CD14-positive monocyte (primary cell): ENCODE measurements at regions not wholly inside any gene's neighbourhood (a gene's known extent, or its start where the extent isn't known, plus 50 kb on each side); places are given as distances from the start of the nearest gene placed in this dataset.

ENCODE experiments used
- DNase-seq, 3 donors: peaks; one replicate each; pipeline ENCODE4 v3.0.0-alpha.2; 2011 to 2022
- H2AFZ ChIP-seq: 2 replicates; pipeline ENCODE4 v1.6.0; 2012; ENCODE audit warnings: mild to moderate bottlenecking, low read depth, low read length, inconsistent platforms; ENCODE audit not compliant: insufficient read depth, poor library complexity, severe bottlenecking
- H3K27ac ChIP-seq, 2 donors: 1 replicate in 1 of 2; 2 replicates in 1 of 2; pipeline ENCODE4 v1.5.1; 2012 to 2013; ENCODE audit warnings: low read length in 2 of 2, control low read depth in 1 of 2, inconsistent platforms in 1 of 2, low read depth in 1 of 2, mild to moderate bottlenecking in 1 of 2
- H3K27me3 ChIP-seq, 2 donors: one replicate each; pipeline versions ENCODE4 v1.6.0 to v1.6.1; 2011 to 2013; ENCODE audit warnings: low read length in 2 of 2; ENCODE audit not compliant: control insufficient read depth in 2 of 2, insufficient read depth in 2 of 2
- H3K36me3 ChIP-seq, 2 donors: replicated peaks in 1 of 2; 1 replicate in 1 of 2; 2 replicates in 1 of 2; pipeline versions ENCODE4 v1.5.1 to v1.6.1; 2012 to 2013; ENCODE audit warnings: low read length in 2 of 2, control low read depth in 1 of 2, inconsistent platforms in 1 of 2, mild to moderate bottlenecking in 1 of 2; ENCODE audit not compliant: insufficient read depth in 2 of 2, control insufficient read depth in 1 of 2
- H3K4me1 ChIP-seq, 2 donors: 1 replicate in 1 of 2; 2 replicates in 1 of 2; pipeline versions ENCODE4 v1.5.1 to v1.6.1; 2012 to 2013; ENCODE audit warnings: low read length in 2 of 2, control low read depth in 1 of 2, inconsistent platforms in 1 of 2, mild to moderate bottlenecking in 1 of 2, moderate library complexity in 1 of 2; ENCODE audit not compliant: insufficient read depth in 2 of 2, control insufficient read depth in 1 of 2
- H3K4me2 ChIP-seq: replicated peaks from 2 replicates; pipeline ENCODE3; 2012; ENCODE audit warnings: low read length, moderate library complexity, mild to moderate bottlenecking; ENCODE audit not compliant: poor library complexity, severe bottlenecking; ENCODE audit errors: extremely low read depth
- H3K4me3 ChIP-seq, 3 experiments: fragments of 200-600 bp in 1 of 3; sonication (generic) in 1 of 3; replicated peaks in 1 of 3; 1 replicate in 2 of 3; 2 replicates in 1 of 3; pipeline ENCODE4 v1.5.1; 2011 to 2013; ENCODE audit warnings: low read length in 3 of 3, mild to moderate bottlenecking in 3 of 3, control low read depth in 2 of 3, low read depth in 2 of 3, inconsistent platforms in 1 of 3, moderate library complexity in 1 of 3
- H3K79me2 ChIP-seq: 2 replicates; pipeline ENCODE4 v1.6.0; 2012; ENCODE audit warnings: mild to moderate bottlenecking, control low read depth, inconsistent platforms, low read length, moderate library complexity; ENCODE audit not compliant: insufficient read depth
- H3K9ac ChIP-seq: 2 replicates; pipeline ENCODE4 v1.6.0; 2017; ENCODE audit warnings: low read length, mild to moderate bottlenecking; ENCODE audit not compliant: insufficient read depth, poor library complexity, severe bottlenecking
- H3K9me3 ChIP-seq, 2 donors: replicated peaks in 1 of 2; 1 replicate in 1 of 2; 2 replicates in 1 of 2; pipeline versions ENCODE4 v1.5.1 to v1.6.1; 2012 to 2013; ENCODE audit warnings: low read length in 2 of 2, control low read depth in 1 of 2; ENCODE audit not compliant: control insufficient read depth in 1 of 2, insufficient read depth in 1 of 2
- H4K20me1 ChIP-seq: 2 replicates; pipeline ENCODE4 v1.6.0; 2012; ENCODE audit warnings: mild to moderate bottlenecking, low read length, control low read depth, moderate library complexity; ENCODE audit not compliant: insufficient read depth
- H3K27ac Mint-ChIP-seq, 7 donors: one replicate each; pipeline ENCODE4 v1.8.0; 2020; ENCODE audit warnings: mild to moderate bottlenecking in 7 of 7, mixed read lengths in 7 of 7, moderate library complexity in 6 of 7, inconsistent platforms in 2 of 7
- H3K27me3 Mint-ChIP-seq, 3 donors: one replicate each; pipeline ENCODE4 v1.8.0; 2021 to 2022; ENCODE audit warnings: low read depth in 3 of 3, mild to moderate bottlenecking in 3 of 3, mixed read lengths in 3 of 3, moderate library complexity in 3 of 3, inconsistent platforms in 1 of 3
- H3K36me3 Mint-ChIP-seq, 2 donors: one replicate each; pipeline ENCODE4 v1.8.0; 2020; ENCODE audit warnings: mixed read lengths in 2 of 2, inconsistent platforms in 1 of 2, mild to moderate bottlenecking in 1 of 2
- H3K4me1 Mint-ChIP-seq: one replicate; pipeline ENCODE4 v1.8.0; 2020; ENCODE audit warnings: mild to moderate bottlenecking, mixed read lengths
- H3K4me3 Mint-ChIP-seq, 2 donors: one replicate each; pipeline ENCODE4 v1.8.0; 2020; ENCODE audit warnings: mild to moderate bottlenecking in 2 of 2, mixed read lengths in 2 of 2, moderate library complexity in 1 of 2
- H3K9me3 Mint-ChIP-seq, 7 donors: one replicate each; pipeline ENCODE4 v1.8.0; 2020 to 2022; ENCODE audit warnings: mixed read lengths in 7 of 7, mild to moderate bottlenecking in 6 of 7, moderate library complexity in 6 of 7, inconsistent platforms in 2 of 7
- CTCF ChIP-seq: fragments of 200-600 bp; IDR thresholded peaks from one replicate; pipeline ENCODE4 v1.8.0; 2022; ENCODE audit warnings: antibody characterized with exemption, mild to moderate bottlenecking
- WGBS: methylation state at CpG from one replicate; pipeline ENCODE4 v1.1.5; 2013; ENCODE audit warnings: missing lambda C conversion rate; ENCODE audit not compliant: insufficient coverage; 5-methylcytosine and 5-hydroxymethylcytosine counted together
- intact Hi-C, 2 donors: fragments of 100-400 bp; cut with micrococcal nuclease; formaldehyde crosslinking; loops; one replicate each; pipeline versions ENCODE4 v1.15.0 to v1.15.1; 2023

GRCh38 chr17:62875296-62875695 is 67.2 kb upstream of the MARCHF10 start:
- Histone ChIP-seq H3K9me3 (no peaks in the 10 kb centered on the region), H3K4me2 (no peak overlapping the region), H3K36me3 (no peaks in the 10 kb centered on the region), H4K20me1 (no peaks in the 10 kb centered on the region), H3K79me2 (no peaks in the 10 kb centered on the region), H3K4me1 (no peaks in the 10 kb centered on the region), H3K9ac (no peak overlapping the region), H3K27me3 (no peaks in the 10 kb centered on the region), H2AFZ (no peak overlapping the region), H3K4me3 (no peak overlapping the region), H3K27ac (no peak overlapping the region)
- Mint-ChIP-seq H3K27ac (peak overlapping the region in 1 of 7 donors; percentile 41), H3K27me3 (peaks cover 5 to 8% (median 8%) of the 10 kb centered on the region in 3 donors), H3K36me3 (no peaks in the 10 kb centered on the region), H3K4me3 (no peak overlapping the region), H3K4me1 (no peaks in the 10 kb centered on the region), H3K9me3 (peaks cover 0 to 1% (median 0%) of the 10 kb centered on the region in 7 donors)
- no peak for DNase-seq
- 97% methylated on average over 4 of the region's 4 CpGs for WGBS
- TF ChIP-seq CTCF, result no peak
- intact Hi-C loops, result no loop called here

GRCh38 chr17:62871291-62871690 is 63.2 kb upstream of the MARCHF10 start:
- H3K36me3 ChIP-seq, result no peaks in the 10 kb centered on the region
- H3K27ac Mint-ChIP-seq, result no peak overlapping the region

More at GRCh38 chr17:62871291-62871690, 63.2 kb upstream of the MARCHF10 start:
- no peaks in the 10 kb centered on the region for H4K20me1 ChIP-seq
- H2AFZ ChIP-seq, result no peak overlapping the region
- Mint-ChIP-seq H3K4me1 (no peaks in the 10 kb centered on the region), H3K27me3 (peaks cover 5 to 14% (median 10%) of the 10 kb centered on the region in 3 donors), H3K4me3 (no peak overlapping the region), H3K36me3 (no peaks in the 10 kb centered on the region), H3K9me3 (peaks cover 0 to 5% (median 0%) of the 10 kb centered on the region in 7 donors)
- H3K27ac ChIP-seq, result no peak overlapping the region
- no peaks in the 10 kb centered on the region for H3K79me2 ChIP-seq
- no peak overlapping the region for H3K9ac ChIP-seq
- no peak overlapping the region for H3K4me3 ChIP-seq
- no peaks in the 10 kb centered on the region for H3K9me3 ChIP-seq
- no peak for DNase-seq
- no peak for TF ChIP-seq CTCF
- WGBS, result 88% methylated on average over 1 of the region's 5 CpGs
- no peaks in the 10 kb centered on the region for H3K27me3 ChIP-seq
- intact Hi-C loops, result no loop called here
- H3K4me1 ChIP-seq, result no peaks in the 10 kb centered on the region
- no peak overlapping the region for H3K4me2 ChIP-seq
